RCC 7860 (cell line): ENCODE measurements at regions not wholly inside any gene's neighbourhood (a gene's known extent, or its start where the extent isn't known, plus 50 kb on each side); places are given as distances from the start of the nearest gene placed in this dataset.
A peak's percentile ranks its signal among the peaks of the same experiment; 100 is the strongest.

Experiments used
- DNase-seq: peaks from one replicate; pipeline ENCODE4 v3.0.0-alpha.2; 2015; ENCODE audit warnings: low spot score
- FAIRE-seq: peaks from 2 replicates; lab custom pipeline; 2012; peaks lifted over from hg19 to GRCh38; lab: Jason Lieb, UNC

DNA sequence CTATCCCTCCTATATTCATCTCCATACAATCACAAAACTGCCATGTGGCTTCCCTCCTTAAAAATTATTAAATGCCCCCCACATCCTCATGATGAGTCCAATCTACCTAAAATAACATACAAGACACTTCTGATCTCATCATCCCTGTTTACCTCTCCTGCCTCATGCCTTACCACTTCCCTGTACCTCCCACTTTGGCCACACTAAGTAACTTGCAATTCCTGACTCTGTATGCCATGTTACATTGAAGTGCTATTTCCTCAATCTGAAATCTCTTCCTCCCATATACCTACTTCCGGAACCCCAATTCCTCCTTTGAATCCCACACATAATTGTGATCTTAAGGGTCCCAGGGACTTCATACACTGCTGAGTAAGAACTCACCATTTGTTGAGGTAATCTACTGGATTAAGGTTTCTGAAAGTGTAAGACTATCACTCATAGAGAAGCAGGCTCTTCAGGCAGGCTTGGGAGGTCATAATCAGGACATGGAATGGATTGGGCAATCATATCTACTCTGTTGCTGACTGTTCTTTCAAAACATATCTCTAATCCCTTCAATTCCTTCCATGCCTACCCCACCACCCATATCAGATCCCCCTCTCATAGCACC lies 117.6 kb upstream of the PLEKHG7 start:
- DNase-seq = no peak
- no peak for FAIRE-seq

DNA sequence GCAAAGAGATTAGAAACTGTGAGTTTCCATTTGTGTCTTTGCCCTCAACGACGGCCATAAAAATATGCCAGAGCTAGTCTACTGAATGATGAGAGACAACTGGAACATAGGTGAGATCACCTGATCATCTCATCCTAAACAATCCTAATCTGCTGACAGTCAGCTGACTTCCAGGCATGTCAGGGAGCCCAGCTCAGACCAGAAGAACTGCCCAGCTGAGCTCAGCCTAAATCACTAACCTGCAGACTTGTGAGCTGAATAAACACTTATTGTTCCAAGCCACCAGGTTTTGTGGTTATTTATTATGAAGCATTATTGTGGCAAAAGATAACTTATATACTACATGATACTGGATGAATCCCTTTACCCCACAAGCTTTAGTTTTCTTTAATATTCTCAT lies 118.9 kb upstream of the PLEKHG7 start:
- DNase-seq (no peak), FAIRE-seq (no peak)

DNA sequence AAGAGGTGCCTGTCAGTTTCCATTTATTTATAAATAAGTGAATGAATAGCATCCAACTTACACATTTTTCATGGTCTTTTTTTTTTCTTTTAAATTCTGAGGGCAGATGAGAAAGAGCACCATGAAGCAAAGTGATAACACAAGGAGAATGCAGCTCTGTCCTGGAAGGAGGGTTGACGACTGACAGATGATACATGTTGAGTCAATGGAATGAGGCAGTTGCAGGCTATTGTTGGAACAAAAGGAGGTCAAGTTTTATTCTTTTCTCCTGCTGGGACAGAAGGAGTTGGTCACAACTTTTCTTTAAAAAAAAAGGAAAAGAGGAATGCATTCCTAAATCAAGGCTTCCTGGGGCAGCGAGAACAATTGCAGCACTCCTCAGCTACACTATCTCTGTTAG lies 119.9 kb upstream of the PLEKHG7 start:
- FAIRE-seq = no peak
- DNase-seq = no peak

DNA sequence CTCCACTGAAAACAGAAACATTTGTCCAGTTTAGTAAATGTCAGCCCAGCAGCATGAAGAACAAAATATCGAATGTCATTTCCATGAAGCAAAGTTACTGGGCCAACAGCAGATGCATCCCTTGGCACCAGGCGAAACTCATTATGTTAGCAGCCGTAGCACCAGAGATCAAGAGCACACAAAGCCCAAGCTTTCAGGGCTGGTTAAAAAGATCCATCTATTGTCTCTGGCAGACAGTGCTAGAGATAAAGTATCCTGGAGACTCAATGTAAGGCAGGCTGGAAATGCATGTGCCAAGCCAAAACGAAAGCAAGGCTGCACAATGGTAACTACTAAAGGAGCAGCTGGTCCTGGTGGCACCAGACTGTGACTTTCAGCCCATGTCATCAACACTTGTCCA lies 120.3 kb upstream of the PLEKHG7 start:
- FAIRE-seq (no peak), DNase-seq (no peak)

DNA sequence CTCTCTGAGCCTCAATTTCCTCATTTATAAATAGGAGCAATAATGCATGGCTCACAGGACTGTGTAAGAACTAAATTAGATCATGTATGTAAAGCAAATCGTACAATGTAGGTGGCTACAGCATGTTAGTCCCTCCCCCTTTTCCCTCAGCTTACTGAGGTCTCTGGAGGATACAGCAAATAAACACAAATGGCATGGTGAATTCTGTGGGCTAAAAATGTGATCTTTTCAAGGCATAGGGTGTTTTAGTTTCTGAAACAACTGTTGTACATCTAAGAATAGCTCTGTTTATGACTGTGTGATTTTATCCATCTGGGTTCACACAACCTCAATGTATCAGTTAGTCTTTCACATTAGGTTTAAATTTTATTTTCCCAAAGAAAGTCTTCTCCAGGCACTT lies 121.2 kb upstream of the PLEKHG7 start:
- no peak for FAIRE-seq
- DNase-seq = no peak

DNA sequence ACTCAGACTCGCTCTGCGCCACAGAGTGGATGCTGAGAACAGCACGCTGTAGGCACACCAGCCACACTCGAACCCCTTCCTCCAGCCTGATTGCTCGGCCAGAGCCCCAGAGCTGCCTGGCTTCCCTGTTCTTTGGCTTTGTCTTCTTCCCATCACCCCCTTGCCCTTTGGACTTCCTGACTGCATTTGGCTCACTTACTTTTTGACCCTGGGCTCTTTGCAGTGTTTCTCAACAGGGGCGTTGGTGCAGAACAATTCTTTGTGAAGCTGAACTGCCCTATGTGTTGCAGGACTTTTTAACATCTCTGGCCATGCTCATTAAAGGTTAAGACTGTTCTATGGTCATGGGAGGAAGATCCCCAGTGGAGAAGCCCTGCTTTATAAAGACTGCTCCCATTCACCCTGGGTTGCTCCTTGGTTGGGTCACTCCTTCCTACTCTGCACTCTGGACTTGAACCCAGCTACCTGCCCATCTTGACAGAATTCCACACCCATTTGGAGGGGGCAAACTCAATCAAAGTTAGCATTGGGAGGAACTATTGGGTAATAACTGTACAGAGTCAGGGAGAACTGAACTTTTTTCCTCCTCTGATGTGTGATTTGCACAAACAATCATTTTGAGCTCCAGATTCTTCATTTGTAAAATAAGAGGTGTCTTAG lies 127.7 kb upstream of the PLEKHG7 start:
- no peak for DNase-seq
- no peak for FAIRE-seq

DNA sequence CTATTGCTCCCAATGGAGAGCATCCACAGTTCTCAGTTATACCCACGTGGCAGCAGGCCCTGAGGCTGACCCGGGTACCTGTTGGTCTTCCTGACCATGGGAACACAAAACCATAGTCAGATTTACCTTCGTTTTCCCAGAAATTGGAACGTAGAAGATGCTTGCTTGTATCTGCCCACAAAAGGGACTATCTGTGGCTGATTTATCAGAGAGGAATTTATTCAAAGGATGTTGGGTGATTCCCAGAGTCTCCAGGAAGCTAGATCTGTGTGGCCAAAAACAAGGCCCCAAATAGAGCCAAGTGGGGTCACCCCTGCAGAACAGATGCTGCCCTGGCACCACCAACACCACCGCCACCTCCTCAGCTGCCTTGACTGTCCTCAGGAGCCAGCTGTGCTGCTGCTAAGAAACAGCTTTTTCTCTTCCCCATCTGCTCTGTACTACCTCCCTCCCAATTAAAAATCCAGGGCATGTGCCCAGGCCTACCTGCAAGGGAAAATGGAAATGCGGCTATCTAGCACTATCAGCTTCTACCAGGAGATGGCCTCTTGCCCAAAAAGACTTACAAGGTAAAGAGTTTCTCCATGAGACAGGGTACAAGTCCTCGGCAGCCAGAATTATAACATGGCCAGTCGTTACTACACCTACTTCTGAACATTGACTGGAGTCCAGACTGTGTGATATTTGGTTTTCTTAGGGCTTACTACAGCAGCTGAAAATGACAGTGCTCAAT lies 128.6 kb upstream of the PLEKHG7 start:
- no peak for FAIRE-seq
- DNase-seq = no peak

DNA sequence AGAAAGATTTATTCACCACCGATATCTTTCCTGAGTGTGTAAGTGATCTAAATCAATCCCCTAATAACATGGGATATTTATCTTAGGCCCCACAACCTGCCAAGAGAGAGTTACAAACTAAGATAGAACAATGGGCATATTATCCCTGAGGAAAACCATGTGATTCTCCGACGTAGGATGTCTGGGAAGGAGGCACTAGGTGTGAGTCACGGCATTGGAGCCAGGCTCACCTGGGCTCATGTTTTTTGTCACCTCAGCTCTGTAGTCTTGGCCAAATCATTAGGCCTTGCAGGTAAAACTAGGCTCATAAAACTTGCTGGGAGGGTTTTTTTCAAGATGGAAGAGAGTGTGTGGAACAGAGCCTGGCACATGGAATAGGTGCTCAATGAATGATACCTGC lies 129.7 kb upstream of the PLEKHG7 start:
- FAIRE-seq = no peak
- no peak for DNase-seq

DNA sequence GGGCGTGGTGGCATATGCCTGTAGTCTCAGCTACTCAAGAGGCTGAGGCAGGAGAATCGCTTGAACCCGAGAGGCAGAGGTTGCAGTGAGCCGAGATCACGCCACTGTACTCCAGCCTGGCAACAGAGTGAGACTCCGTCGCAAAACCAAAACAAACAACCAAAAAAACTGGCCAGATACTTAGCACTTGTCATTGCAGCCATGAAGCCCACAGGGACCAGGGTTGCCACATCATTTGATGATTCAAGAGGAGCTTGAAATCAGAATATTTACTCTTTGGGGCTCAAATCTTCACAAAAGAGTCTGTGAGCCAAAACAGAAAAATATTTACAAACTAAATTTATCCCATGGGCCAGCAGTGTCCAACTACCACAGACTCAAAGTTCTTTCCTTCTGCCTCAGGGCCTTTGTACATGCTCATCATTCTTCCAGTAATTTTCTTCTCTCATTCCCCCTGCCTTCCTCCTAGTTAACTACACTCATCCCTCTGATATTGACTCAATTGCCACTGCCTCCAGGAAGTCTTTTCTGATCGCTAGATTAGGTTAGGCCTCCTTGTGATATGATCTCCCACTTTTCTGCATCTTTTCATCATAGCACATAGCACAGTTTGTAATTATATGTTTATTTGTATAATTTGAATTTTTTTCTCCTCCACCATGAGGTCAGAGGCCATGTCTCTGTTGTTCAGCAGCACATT lies 130.8 kb upstream of the PLEKHG7 start:
- no peak for DNase-seq
- no peak for FAIRE-seq

DNA sequence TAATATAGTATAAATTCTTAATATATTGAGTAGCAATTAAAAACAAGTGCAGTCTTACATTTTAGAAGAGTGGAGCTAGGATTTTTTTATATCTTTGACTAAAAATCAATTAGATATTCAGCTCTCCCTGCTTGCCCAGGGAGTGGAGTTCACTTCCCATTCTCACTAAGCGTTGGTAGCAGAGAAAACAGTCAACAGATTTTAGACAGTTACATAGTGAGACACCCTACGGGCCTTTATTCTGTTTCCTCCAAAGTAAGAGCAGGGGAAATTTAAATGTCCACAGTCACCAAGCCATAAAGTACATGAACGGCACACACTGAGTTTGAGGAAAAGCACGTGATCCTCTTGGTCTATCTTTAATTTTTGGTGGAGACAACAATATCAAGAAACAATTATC lies 131.6 kb upstream of the PLEKHG7 start:
- FAIRE-seq = no peak

DNA sequence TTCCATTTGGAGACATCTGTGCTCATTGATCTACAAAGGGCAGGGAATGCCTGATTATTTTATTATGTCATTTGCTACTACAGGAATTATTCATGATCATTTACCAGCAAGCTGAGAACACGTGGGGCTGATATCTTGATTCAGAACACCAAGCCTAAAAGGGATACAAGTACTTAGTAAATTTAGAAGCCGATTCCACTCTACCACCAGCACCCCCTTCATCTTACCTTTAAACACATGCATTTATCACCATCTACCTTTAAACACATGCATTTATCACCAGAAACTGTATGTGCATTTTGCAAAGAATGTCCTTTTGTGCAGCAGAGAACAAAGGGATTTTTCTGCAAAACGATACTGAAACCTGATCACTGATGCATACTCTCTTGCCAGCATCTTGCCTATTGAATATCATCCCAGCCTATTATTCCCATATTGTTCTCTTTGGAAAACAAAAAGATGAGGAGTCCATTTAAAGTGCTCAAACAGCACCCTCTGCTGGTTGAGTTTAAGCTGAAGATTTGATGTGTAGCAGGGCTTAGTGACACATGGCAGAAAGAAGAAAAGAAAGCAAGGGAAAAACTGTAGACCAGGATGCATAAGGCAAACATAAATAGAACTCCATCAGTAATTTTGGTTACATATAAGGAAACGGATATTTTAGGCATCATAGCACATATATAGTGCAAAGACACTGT lies 132.6 kb upstream of the PLEKHG7 start:
- DNase-seq = peak; percentile 41
- FAIRE-seq = peak; percentile 77

More for the DNA sequence above, 131.6 kb upstream of the PLEKHG7 start:
- no peak for DNase-seq

DNA sequence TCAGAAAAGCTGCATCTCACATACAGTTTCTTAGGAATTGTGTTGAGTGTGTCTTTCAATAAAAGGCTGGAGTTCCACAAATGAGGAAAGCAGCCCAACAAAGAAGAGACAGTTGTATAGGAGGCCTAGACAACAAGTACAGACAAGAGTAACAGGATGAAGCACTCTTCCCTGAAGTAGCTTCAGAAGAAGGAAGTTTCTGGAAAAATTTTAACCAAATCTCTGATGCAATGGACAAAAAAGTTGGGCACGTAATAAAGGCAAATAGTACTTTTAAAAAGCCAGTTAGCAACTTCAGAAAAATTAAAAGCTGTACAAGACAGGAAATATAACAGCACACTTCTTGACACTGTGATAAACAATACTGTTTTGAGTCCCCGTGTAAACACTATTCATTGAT lies 134.1 kb upstream of the PLEKHG7 start:
- DNase-seq (no peak), FAIRE-seq (no peak)

DNA sequence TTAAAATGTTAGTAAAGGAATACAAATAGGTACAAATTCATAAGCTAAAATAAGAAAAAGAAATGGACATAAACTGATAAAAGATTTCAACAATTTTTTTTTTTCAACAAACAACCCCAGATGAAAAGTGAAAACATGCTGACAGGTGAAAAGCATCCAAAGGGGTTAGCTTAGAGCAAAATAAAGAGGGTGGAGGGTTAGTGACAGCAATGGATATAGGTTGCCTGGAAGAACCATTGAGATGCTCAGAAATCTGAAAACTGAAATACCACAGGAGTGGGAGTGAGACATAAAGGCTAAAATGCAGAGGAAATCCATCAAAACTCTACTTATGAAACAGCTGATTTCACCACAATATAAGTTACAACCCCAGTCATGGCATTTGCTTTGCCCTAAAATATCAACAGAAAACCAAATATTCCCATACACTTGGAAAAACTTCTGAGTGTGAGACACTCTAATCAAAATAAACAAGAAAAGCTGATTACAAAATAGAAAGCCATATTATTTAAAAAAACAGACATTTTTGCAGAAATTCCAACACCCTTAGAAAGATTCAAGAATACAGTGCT lies 136.3 kb upstream of the PLEKHG7 start:
- FAIRE-seq (no peak), DNase-seq (no peak)

DNA sequence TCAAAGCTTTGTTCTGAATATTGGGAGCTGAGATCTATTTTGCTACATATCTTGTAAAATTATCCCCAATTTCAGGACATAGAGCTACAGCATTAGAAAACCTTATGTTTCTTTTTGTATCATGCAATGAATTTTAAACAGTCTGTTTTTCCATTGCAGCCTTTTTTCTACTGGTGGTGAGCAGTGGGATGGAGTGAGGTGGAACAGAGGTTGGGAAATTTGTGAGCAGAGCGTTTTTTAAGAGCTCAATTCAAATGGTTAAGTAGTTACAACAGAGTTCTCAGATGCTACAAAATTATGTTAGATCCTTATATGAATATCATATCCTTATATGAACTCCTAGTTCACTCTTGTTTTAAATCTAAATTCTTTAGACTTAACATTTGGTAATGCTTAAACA lies 139.0 kb upstream of the PLEKHG7 start:
- DNase-seq = no peak
- FAIRE-seq = no peak

DNA sequence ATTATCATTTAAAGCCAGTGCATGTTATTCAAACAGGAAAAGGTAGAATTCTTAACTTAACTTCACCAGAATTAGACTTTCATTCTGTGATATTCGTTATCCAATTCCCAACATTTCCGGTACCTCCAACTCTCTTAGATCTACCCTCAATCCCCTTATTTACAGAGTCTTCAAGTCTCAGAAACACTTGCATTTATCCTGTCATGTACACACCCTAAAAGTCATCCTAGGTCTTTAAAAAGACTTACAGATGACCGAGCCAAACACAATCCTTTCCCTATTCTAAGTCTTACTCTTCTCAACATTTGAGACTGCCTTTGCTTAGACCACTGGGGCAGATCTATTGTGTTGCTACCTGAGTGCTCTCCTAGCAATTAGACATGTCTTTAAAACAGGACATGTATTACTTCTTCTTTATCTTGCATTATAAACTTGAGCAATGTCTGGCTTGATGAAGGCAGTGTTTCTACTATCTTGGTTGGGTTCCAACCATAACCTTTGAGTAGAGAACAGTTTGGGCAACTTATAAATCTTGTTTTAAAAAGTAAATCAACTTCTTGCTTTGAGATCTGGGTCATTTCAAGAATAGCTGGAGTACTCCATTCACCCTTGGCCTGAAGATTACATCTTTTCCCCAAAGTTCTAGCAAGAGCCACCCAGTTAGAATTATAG lies 140.6 kb upstream of the PLEKHG7 start:
- no peak for DNase-seq
- no peak for FAIRE-seq

DNA sequence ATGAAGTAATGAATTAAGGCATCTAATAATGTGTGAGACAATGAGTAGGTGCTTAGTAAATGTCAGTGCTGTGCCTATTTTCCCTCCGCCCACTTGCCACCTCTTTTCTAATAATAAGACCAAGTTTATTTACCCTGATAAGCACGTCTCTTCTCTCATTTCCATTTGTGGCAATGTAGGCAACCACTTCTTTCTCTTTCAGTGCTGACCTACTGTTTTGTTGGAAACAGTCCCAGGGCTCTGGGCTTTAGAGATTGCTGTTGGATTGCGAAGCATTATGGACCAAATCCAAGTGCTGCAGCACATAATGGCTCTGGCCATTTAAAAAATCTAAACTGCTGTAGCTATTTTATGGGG lies 141.3 kb upstream of the PLEKHG7 start:
- peak; percentile 58 for FAIRE-seq

DNA sequence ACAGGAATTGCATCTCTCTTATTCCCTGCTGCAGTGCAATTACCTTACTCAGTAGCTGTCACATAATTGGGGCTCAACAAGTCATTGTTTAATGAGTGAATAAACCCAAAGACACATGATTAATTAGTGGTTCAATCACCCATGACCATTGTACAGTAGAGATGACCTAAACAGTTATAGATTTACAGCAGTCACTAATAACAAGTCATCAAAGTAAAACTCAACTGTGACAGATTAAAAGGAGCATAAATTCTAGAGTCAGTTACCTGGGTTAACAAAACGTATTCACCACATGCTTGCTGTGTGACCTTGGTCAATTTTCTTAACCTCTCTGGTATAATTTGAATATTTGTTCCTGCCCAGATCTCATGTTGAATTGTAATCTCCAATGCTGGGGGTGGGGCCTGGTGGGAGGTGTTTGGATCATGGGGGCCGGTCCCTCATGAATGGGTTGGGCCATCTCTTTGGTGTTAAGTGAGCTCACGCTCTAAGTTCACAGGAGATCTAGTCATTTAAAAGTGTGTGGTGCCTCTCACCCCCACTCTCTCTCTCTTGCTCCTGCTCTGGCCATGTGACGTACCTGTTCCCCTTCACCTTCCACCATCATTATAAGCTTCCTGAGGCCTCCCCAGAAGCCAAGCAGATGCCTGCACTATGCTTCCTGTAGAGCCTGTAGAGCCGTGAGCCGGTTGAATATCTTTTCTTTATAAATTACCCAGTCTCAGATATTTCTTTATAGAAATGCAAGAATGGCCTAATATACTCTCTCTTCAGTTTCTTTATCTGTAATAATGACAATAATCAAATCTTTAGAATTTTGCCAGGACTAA lies 141.9 kb upstream of the PLEKHG7 start:
- peak; percentile 78 for FAIRE-seq
- DNase-seq = no peak

More for the DNA sequence above, 141.3 kb upstream of the PLEKHG7 start:
- no peak for DNase-seq

DNA sequence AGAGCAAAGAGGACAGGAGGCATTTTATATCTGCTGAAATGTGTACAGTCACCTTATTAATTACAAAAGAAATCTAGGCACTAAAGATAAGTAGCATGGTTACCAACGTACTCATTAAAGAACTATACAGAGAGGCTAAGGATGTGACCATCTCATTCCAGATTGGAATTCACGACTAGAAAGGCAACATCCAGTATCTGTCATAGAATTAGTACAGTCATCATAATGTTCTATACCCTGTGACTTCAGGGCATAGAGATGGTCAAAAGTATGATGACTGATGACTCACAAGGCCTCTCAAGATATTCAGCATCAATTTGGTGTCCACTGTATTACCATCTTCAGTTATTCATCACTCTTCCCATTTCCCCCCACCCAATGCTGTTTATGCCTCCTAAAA lies 144.0 kb upstream of the PLEKHG7 start:
- peak; percentile 68 for DNase-seq
- FAIRE-seq = peak; percentile 69

DNA sequence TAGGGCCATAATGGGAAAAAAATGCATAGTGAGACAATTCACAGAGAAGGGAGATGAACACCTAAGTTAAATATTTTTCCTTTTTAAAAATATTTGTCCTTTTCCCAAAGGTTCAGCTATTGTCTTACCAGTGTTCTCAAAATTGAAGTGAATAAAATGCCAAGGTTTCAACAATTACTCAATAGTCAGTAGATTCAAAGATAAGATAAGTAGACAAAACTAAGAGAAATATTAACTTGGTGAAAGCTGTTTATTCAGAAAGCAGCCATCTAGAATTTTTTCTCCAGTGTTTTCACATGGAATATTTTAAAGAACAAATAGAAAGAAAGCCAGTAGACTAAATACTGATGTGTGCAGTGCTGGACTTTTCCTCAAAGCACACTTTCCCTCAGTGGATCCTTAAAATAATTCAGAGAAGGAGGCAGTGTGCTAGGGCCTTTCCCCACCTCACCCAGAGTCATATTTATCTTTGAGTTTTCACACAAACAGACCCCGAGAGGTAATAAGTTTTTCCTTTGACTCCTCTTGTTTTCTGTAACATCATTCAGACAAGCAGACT lies 144.5 kb upstream of the PLEKHG7 start:
- peak; percentile 78 for FAIRE-seq

More for the DNA sequence above, 144.5 kb upstream of the PLEKHG7 start:
- no peak for DNase-seq
